GM10266 (cell line): ENCODE measurements at regions not wholly inside any gene's neighbourhood (a gene's known extent, or its start where the extent isn't known, plus 50 kb on each side); places are given as distances from the start of the nearest gene placed in this dataset.

Experiments used
- DNase-seq: peaks from one replicate; pipeline ENCODE4 v3.0.0; 2012; ENCODE audit errors: extremely low spot score
- CTCF ChIP-seq: IDR thresholded peaks from 2 replicates; pipeline ENCODE4 v1.5.1; 2012; ENCODE audit warnings: mild to moderate bottlenecking, low read depth; ENCODE audit not compliant: control insufficient read depth, insufficient read depth; ENCODE audit errors: missing control alignments

GRCh38 chr11:29217901-29218300, 798.9 kb downstream of the KCNA4 start:
- DNase-seq = no peak
- TF ChIP-seq CTCF = no peak

GRCh38 chr11:29214833-29215232, 802.0 kb downstream of the KCNA4 start:
- DNase-seq = no peak

GRCh38 chr11:29211202-29211601, 805.6 kb downstream of the KCNA4 start:
- TF ChIP-seq CTCF = no peak
- no peak for DNase-seq

More at GRCh38 chr11:29214833-29215232, 802.0 kb downstream of the KCNA4 start:
- TF ChIP-seq CTCF = no peak

GRCh38 chr11:29210426-29210825, 806.4 kb downstream of the KCNA4 start:
- no peak for DNase-seq
- TF ChIP-seq CTCF = no peak

- DNase-seq = no peak
- no peak for TF ChIP-seq CTCF
Observed at GRCh38 chr11:29208117-29208516, 808.7 kb downstream of the KCNA4 start.

- no peak for DNase-seq
- TF ChIP-seq CTCF = no peak
Observed at GRCh38 chr11:29200791-29201562, 815.9 kb downstream of the KCNA4 start.

GRCh38 chr11:29190313-29190712, 826.5 kb downstream of the KCNA4 start:
- no peak for DNase-seq

More at GRCh38 chr11:29190313-29190712, 826.5 kb downstream of the KCNA4 start:
- no peak for TF ChIP-seq CTCF
